Erythroblast (primary cell): ENCODE measurements at regions not wholly inside any gene's neighbourhood (a gene's known extent, or its start where the extent isn't known, plus 50 kb on each side); places are given as distances from the start of the nearest gene placed in this dataset.

Experiments
- GATA1 ChIP-seq: IDR thresholded peaks from 2 replicates; pipeline ENCODE4 v1.6.1; 2011; ENCODE audit warnings: low read depth, mild to moderate bottlenecking, control low read depth, low read length, moderate library complexity
- POLR2A ChIP-seq: IDR thresholded peaks from 2 replicates; pipeline ENCODE4 v1.6.1; 2011; ENCODE audit warnings: mild to moderate bottlenecking, low read length

GRCh38 chr3:115239717-115240116 is 92.6 kb upstream of the ZBTB20 start:
- no peak for TF ChIP-seq POLR2A
- no peak for TF ChIP-seq GATA1
